Activated naive CD4-positive, alpha-beta T cell treated with anti-CD3 and anti-CD28 coated beads, Interleukin-2, amount 10 ng/mL, durations not matched to agents 7 days and 5 days (primary cell): ENCODE measurements at regions not wholly inside any gene's neighbourhood (a gene's known extent, or its start where the extent isn't known, plus 50 kb on each side); places are given as distances from the start of the nearest gene placed in this dataset.
"Not testable (repeated sequence)": the region's sequence is repeated elsewhere in the genome, so short reads cannot be mapped to it uniquely, and the experiment has no call there.

ENCODE experiments used
- CTCF ChIA-PET: fragments of 350-600 bp; sonication (Branson Sonifier 250); formaldehyde crosslinking; loops from one replicate; lab custom pipeline; 2021; ENCODE audit warnings: antibody characterized with exemption; lab: Charles Lee
- DNase-seq: peaks from one replicate; pipeline ENCODE4 v3.0.0-alpha.2; 2020
- H3K27ac Mint-ChIP-seq: one replicate; pipeline ENCODE4 v1.8.0; 2021; ENCODE audit warnings: mild to moderate bottlenecking, moderate library complexity, mixed read lengths
- H3K27me3 Mint-ChIP-seq: one replicate; pipeline ENCODE4 v1.8.0; 2021; ENCODE audit warnings: mild to moderate bottlenecking, mixed read lengths
- H3K36me3 Mint-ChIP-seq: one replicate; pipeline ENCODE4 v1.8.0; 2021; ENCODE audit warnings: mixed read lengths
- H3K4me1 Mint-ChIP-seq: one replicate; pipeline ENCODE4 v1.8.0; 2021; ENCODE audit warnings: mixed read lengths
- H3K4me3 Mint-ChIP-seq: one replicate; pipeline ENCODE4 v1.8.0; 2021; ENCODE audit warnings: mild to moderate bottlenecking, moderate library complexity, mixed read lengths
- H3K9me3 Mint-ChIP-seq: one replicate; pipeline ENCODE4 v1.8.0; 2021; ENCODE audit warnings: mixed read lengths

- H3K4me1 Mint-ChIP-seq, result no peaks in the 10 kb centered on the region
- no peak for DNase-seq
- H3K27ac Mint-ChIP-seq, result no peak overlapping the region
- peaks cover 2% of the 10 kb centered on the region for H3K9me3 Mint-ChIP-seq
- H3K4me3 Mint-ChIP-seq, result no peak overlapping the region
- no peaks in the 10 kb centered on the region for H3K27me3 Mint-ChIP-seq
- CTCF ChIA-PET, result no interaction called here
- no peaks in the 10 kb centered on the region for H3K36me3 Mint-ChIP-seq
Observed at GRCh38 chr18:34370704-34371395, 146.1 kb upstream of the NOL4 start.

GRCh38 chr18:34380326-34380725, 155.6 kb upstream of the NOL4 start:
- H3K36me3 Mint-ChIP-seq, result no peaks in the 10 kb centered on the region
- H3K4me1 Mint-ChIP-seq, result no peaks in the 10 kb centered on the region
- no peaks in the 10 kb centered on the region for H3K9me3 Mint-ChIP-seq
- no peak overlapping the region for H3K4me3 Mint-ChIP-seq
- H3K27me3 Mint-ChIP-seq, result no peaks in the 10 kb centered on the region
- H3K27ac Mint-ChIP-seq, result no peak overlapping the region
- CTCF ChIA-PET, result no interaction called here
- DNase-seq, result no peak

- H3K9me3 Mint-ChIP-seq, result no peaks in the 10 kb centered on the region
- no peak overlapping the region for H3K4me3 Mint-ChIP-seq
- no peaks in the 10 kb centered on the region for H3K4me1 Mint-ChIP-seq
- no peaks in the 10 kb centered on the region for H3K27me3 Mint-ChIP-seq
- H3K36me3 Mint-ChIP-seq, result no peaks in the 10 kb centered on the region
- H3K27ac Mint-ChIP-seq, result no peak overlapping the region
- no peak for DNase-seq
- CTCF ChIA-PET, result no interaction called here
Observed at GRCh38 chr18:34385311-34385710, 160.6 kb upstream of the NOL4 start.

- no peak overlapping the region for H3K27ac Mint-ChIP-seq
- H3K4me1 Mint-ChIP-seq, result no peaks in the 10 kb centered on the region
- H3K4me3 Mint-ChIP-seq, result no peak overlapping the region
- H3K9me3 Mint-ChIP-seq, result no peaks in the 10 kb centered on the region
- H3K27me3 Mint-ChIP-seq, result no peaks in the 10 kb centered on the region
- no peak for DNase-seq
- CTCF ChIA-PET, result interaction anchor here (0.6 kb wide), 1 partner anchor 264 kb away, joined by 3 read pairs; no protein-coding TSS in a partner anchor
- no peaks in the 10 kb centered on the region for H3K36me3 Mint-ChIP-seq
Observed at GRCh38 chr18:34386803-34387202, 162.1 kb upstream of the NOL4 start.

- no peak for DNase-seq
- Mint-ChIP-seq H3K36me3 (no peaks in the 10 kb centered on the region), H3K4me1 (no peaks in the 10 kb centered on the region), H3K27me3 (no peaks in the 10 kb centered on the region), H3K4me3 (no peak overlapping the region), H3K27ac (no peak overlapping the region), H3K9me3 (peaks cover 11% of the 10 kb centered on the region)
- CTCF ChIA-PET, result no interaction called here
Observed at GRCh38 chr18:34397286-34397896, 172.7 kb upstream of the NOL4 start.

GRCh38 chr18:34399892-34400291, 175.2 kb upstream of the NOL4 start:
- H3K27me3 Mint-ChIP-seq, result no peaks in the 10 kb centered on the region
- H3K4me3 Mint-ChIP-seq, result no peak overlapping the region
- no peaks in the 10 kb centered on the region for H3K36me3 Mint-ChIP-seq
- CTCF ChIA-PET, result no interaction called here
- H3K27ac Mint-ChIP-seq, result no peak overlapping the region
- DNase-seq, result no peak
- no peaks in the 10 kb centered on the region for H3K4me1 Mint-ChIP-seq
- H3K9me3 Mint-ChIP-seq, result peaks cover 7% of the 10 kb centered on the region

- no peaks in the 10 kb centered on the region for H3K4me1 Mint-ChIP-seq
- no peak for DNase-seq
- CTCF ChIA-PET, result no interaction called here
- no peaks in the 10 kb centered on the region for H3K27me3 Mint-ChIP-seq
- H3K36me3 Mint-ChIP-seq, result no peaks in the 10 kb centered on the region
- H3K9me3 Mint-ChIP-seq, result peaks cover 5% of the 10 kb centered on the region
- H3K27ac Mint-ChIP-seq, result no peak overlapping the region
- H3K4me3 Mint-ChIP-seq, result no peak overlapping the region
Observed at GRCh38 chr18:34400834-34401233, 176.1 kb upstream of the NOL4 start.

GRCh38 chr18:34401775-34402174, 177.1 kb upstream of the NOL4 start:
- no peaks in the 10 kb centered on the region for H3K27me3 Mint-ChIP-seq
- H3K9me3 Mint-ChIP-seq, result peaks cover 4% of the 10 kb centered on the region
- H3K36me3 Mint-ChIP-seq, result no peaks in the 10 kb centered on the region
- CTCF ChIA-PET, result no interaction called here
- no peak overlapping the region for H3K27ac Mint-ChIP-seq
- no peaks in the 10 kb centered on the region for H3K4me1 Mint-ChIP-seq
- no peak overlapping the region for H3K4me3 Mint-ChIP-seq
- DNase-seq, result no peak

GRCh38 chr18:34407471-34407870, 182.8 kb upstream of the NOL4 start:
- H3K4me3 Mint-ChIP-seq, CTCF ChIA-PET, DNase-seq, H3K27me3 Mint-ChIP-seq, H3K4me1 Mint-ChIP-seq, H3K9me3 Mint-ChIP-seq, H3K36me3 Mint-ChIP-seq: not testable (repeated sequence)
- peak overlapping the region; percentile 28 for H3K27ac Mint-ChIP-seq

- CTCF ChIA-PET, result no interaction called here
- no peak for DNase-seq
- Mint-ChIP-seq H3K27ac (no peak overlapping the region), H3K4me3 (no peak overlapping the region), H3K9me3 (peaks cover 2% of the 10 kb centered on the region), H3K4me1 (no peaks in the 10 kb centered on the region), H3K36me3 (no peaks in the 10 kb centered on the region), H3K27me3 (no peaks in the 10 kb centered on the region)
Observed at GRCh38 chr18:34411952-34412351, 187.2 kb upstream of the NOL4 start.

GRCh38 chr18:34431042-34431441, 206.3 kb upstream of the NOL4 start:
- H3K27ac Mint-ChIP-seq, result no peak overlapping the region
- no peak for DNase-seq
- no peaks in the 10 kb centered on the region for H3K4me1 Mint-ChIP-seq
- no peak overlapping the region for H3K4me3 Mint-ChIP-seq
- no peaks in the 10 kb centered on the region for H3K36me3 Mint-ChIP-seq
- no peaks in the 10 kb centered on the region for H3K27me3 Mint-ChIP-seq
- CTCF ChIA-PET, result no interaction called here
- peaks cover 15% of the 10 kb centered on the region for H3K9me3 Mint-ChIP-seq

- H3K9me3 Mint-ChIP-seq, result peaks cover 3% of the 10 kb centered on the region
- no peak overlapping the region for H3K27ac Mint-ChIP-seq
- H3K36me3 Mint-ChIP-seq, result no peaks in the 10 kb centered on the region
- H3K4me3 Mint-ChIP-seq, result no peak overlapping the region
- CTCF ChIA-PET, result no interaction called here
- H3K27me3 Mint-ChIP-seq, result no peaks in the 10 kb centered on the region
- no peak for DNase-seq
- no peaks in the 10 kb centered on the region for H3K4me1 Mint-ChIP-seq
Observed at GRCh38 chr18:34444622-34445021, 219.9 kb upstream of the NOL4 start.

GRCh38 chr18:34448662-34449061, 223.9 kb upstream of the NOL4 start:
- no peak overlapping the region for H3K27ac Mint-ChIP-seq
- peaks cover 6% of the 10 kb centered on the region for H3K9me3 Mint-ChIP-seq
- H3K4me1 Mint-ChIP-seq, result no peaks in the 10 kb centered on the region
- H3K27me3 Mint-ChIP-seq, result no peaks in the 10 kb centered on the region
- CTCF ChIA-PET, result no interaction called here
- H3K36me3 Mint-ChIP-seq, result no peaks in the 10 kb centered on the region
- DNase-seq, result no peak
- no peak overlapping the region for H3K4me3 Mint-ChIP-seq

GRCh38 chr18:34457761-34458160, 233.0 kb upstream of the NOL4 start:
- Mint-ChIP-seq H3K9me3 (peaks cover 7% of the 10 kb centered on the region), H3K27ac (no peak overlapping the region), H3K4me1 (no peaks in the 10 kb centered on the region), H3K36me3 (no peaks in the 10 kb centered on the region), H3K27me3 (no peaks in the 10 kb centered on the region), H3K4me3 (no peak overlapping the region)
- no peak for DNase-seq
- CTCF ChIA-PET, result no interaction called here

- H3K4me3 Mint-ChIP-seq, result no peak overlapping the region
- no peaks in the 10 kb centered on the region for H3K36me3 Mint-ChIP-seq
- no peak overlapping the region for H3K27ac Mint-ChIP-seq
- no peaks in the 10 kb centered on the region for H3K27me3 Mint-ChIP-seq
- H3K9me3 Mint-ChIP-seq, result peaks cover 5% of the 10 kb centered on the region
- DNase-seq, result no peak
- CTCF ChIA-PET, result no interaction called here
- no peaks in the 10 kb centered on the region for H3K4me1 Mint-ChIP-seq
Observed at GRCh38 chr18:34458410-34458977, 233.8 kb upstream of the NOL4 start.
